Transverse colon (tissue), 4 donors: ENCODE measurements at regions not wholly inside any gene's neighbourhood (a gene's known extent, or its start where the extent isn't known, plus 50 kb on each side); places are given as distances from the start of the nearest gene placed in this dataset.

Source experiments
- CTCF ChIP-seq, 5 experiments: fragments of 200-600 bp in 3 of 5; fragments of 450-650 bp in 2 of 5; sonication (generic) in 3 of 5; IDR thresholded peaks; 1 replicate in 2 of 5; 2 replicates in 3 of 5; pipeline ENCODE4 v1.5.1; 2016 to 2017; ENCODE audit warnings: antibody characterized with exemption in 5 of 5, inconsistent platforms in 3 of 5, mild to moderate bottlenecking in 2 of 5, moderate library complexity in 1 of 5
- EP300 ChIP-seq: sonication (generic); formaldehyde crosslinking; IDR thresholded peaks from one replicate; pipeline ENCODE4 v1.6.1; 2017; ENCODE audit warnings: antibody characterized with exemption, low read depth
- POLR2A ChIP-seq: fragments of 450-650 bp; IDR thresholded peaks from one replicate; pipeline ENCODE4 v1.6.1; 2016; ENCODE audit warnings: antibody characterized with exemption, mild to moderate bottlenecking, moderate library complexity
- POLR2AphosphoS5 ChIP-seq, 3 donors: sonication (generic); formaldehyde crosslinking; IDR thresholded peaks; one replicate each; pipeline ENCODE4 v1.6.1; 2016; ENCODE audit warnings: antibody characterized with exemption in 3 of 3

DNA sequence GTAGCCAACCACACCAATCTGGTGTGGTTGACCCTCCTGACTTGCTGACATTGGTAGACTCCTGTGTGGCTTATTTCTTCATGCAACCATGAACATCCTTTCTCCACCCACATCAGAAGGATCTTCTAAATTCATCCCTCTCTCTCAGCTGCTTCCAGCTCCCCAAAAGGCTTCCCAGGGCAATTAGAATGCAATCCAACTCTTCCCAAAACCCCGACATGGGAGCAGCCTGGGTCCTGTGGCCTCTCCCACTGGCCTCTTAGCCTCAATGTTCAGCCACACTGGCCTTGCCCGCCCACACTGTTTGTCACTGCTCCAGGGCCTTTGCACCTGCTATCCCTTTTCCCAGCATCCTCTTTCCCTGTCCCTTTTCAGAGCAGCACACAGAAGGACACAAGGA, 199.8 kb upstream of the SGCG start:
- TF ChIP-seq CTCF (IDR thresholded peaks at IDR 0.05) (no peak), POLR2A (no peak), POLR2AphosphoS5 (IDR thresholded peaks at IDR 0.05) (no peak), EP300 (no peak)
